ENCODE measurements at regions not wholly inside any gene's neighbourhood (a gene's known extent, or its start where the extent isn't known, plus 50 kb on each side); places are given as distances from the start of the nearest gene placed in this dataset.
"Not testable (repeated sequence)": the region's sequence is repeated elsewhere in the genome, so short reads cannot be mapped to it uniquely, and the experiment has no call there.

GRCh38 chr14:48618057-48618456 is 942.7 kb upstream of the MDGA2 start:
- no peak overlapping the region for H3K4me3 ChIP-seq (ENCODE audit: control insufficient read depth, low read depth, low read length)
- DNase-seq (ENCODE audit: low read depth) = no peak
- no peak for TF ChIP-seq CTCF (conservative IDR thresholded peaks at IDR 0.05; ENCODE audit: control insufficient read depth, insufficient read depth, low read depth, low read length)

DNA sequence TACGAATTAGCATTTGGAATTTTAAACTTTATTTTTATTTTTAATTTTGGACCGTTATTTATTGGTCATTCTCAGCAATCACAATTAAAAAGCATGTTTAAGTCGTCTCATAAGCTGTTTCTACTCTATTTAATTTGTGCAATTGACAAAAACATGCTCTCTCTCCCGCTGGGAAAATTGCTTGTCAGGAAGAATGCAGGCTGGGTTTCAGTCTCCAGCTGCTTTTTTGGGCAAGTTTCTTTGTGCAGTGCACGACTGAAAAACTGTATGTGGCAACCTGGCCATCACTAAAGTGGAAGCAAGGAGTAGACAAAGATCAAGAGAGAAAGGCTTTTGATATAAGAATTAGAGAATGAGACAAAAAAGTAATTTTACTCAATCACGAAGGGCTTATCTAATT is 941.5 kb upstream of the MDGA2 start:
- no peak for TF ChIP-seq CTCF (conservative IDR thresholded peaks at IDR 0.05; ENCODE audit: control insufficient read depth, insufficient read depth, low read depth, low read length)
- no peak for DNase-seq (ENCODE audit: low read depth)
- no peak overlapping the region for H3K4me3 ChIP-seq (ENCODE audit: control insufficient read depth, low read depth, low read length)

DNA sequence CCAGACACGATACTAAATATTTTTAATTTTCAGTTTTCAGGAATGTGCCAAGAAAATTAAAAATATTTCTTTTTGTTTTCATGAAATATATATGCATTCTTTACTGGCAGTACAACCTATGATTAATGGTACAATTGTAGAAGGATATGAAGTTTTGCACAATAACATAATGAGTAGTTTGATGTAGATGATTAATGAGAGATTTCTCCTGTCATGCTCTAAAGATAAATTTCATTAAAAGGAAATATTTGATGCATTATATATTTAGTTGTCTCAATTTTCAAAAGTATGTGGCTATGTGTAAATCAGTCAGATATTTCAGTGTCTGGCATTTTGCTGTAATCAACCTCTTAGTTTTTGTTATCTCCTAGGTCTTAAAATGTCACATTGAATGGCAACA is 940.2 kb upstream of the MDGA2 start:
- H3K4me3 ChIP-seq (ENCODE audit: control insufficient read depth, low read depth, low read length) = no peak overlapping the region
- DNase-seq (ENCODE audit: low read depth) = no peak
- no peak for TF ChIP-seq CTCF (conservative IDR thresholded peaks at IDR 0.05; ENCODE audit: control insufficient read depth, insufficient read depth, low read depth, low read length)

- no peak for TF ChIP-seq CTCF (conservative IDR thresholded peaks at IDR 0.05; ENCODE audit: control insufficient read depth, insufficient read depth, low read depth, low read length)
- H3K4me3 ChIP-seq (ENCODE audit: control insufficient read depth, low read depth, low read length) = no peak overlapping the region
- no peak for DNase-seq (ENCODE audit: low read depth)
These were observed 938.6 kb upstream of the MDGA2 start for GRCh38 chr14:48614003-48614402.

GRCh38 chr14:48606960-48607359 is 931.6 kb upstream of the MDGA2 start:
- not testable (repeated sequence) for H3K4me3 ChIP-seq (ENCODE audit: control insufficient read depth, low read depth, low read length); DNase-seq (ENCODE audit: low read depth)

GRCh38 chr14:48598458-48598857 is 923.1 kb upstream of the MDGA2 start:
- TF ChIP-seq CTCF (conservative IDR thresholded peaks at IDR 0.05; ENCODE audit: control insufficient read depth, insufficient read depth, low read depth, low read length) = no peak
- H3K4me3 ChIP-seq (ENCODE audit: control insufficient read depth, low read depth, low read length) = no peak overlapping the region
- no peak for DNase-seq (ENCODE audit: low read depth)

GRCh38 chr14:48586099-48586498 is 910.7 kb upstream of the MDGA2 start:
- no peak for TF ChIP-seq CTCF (conservative IDR thresholded peaks at IDR 0.05; ENCODE audit: control insufficient read depth, insufficient read depth, low read depth, low read length)
- H3K4me3 ChIP-seq (ENCODE audit: control insufficient read depth, low read depth, low read length) = no peak overlapping the region
- no peak for DNase-seq (ENCODE audit: low read depth)
